ENCODE measurements at regions not wholly inside any gene's neighbourhood (a gene's known extent, or its start where the extent isn't known, plus 50 kb on each side); places are given as distances from the start of the nearest gene placed in this dataset.
"Not testable (repeated sequence)": the region's sequence is repeated elsewhere in the genome, so short reads cannot be mapped to it uniquely, and the experiment has no call there.

GRCh38 chrX:51151734-51152133 is 180.9 kb upstream of the NUDT10 start:
- DNase-seq, result no peak

GRCh38 chrX:51155157-51155556 is 177.5 kb upstream of the NUDT10 start:
- DNase-seq, result no peak

- no peak for DNase-seq
Measured at GRCh38 chrX:51155566-51155965, 177.1 kb upstream of the NUDT10 start.

- DNase-seq, result no peak
Measured at GRCh38 chrX:51158231-51158630, 174.4 kb upstream of the NUDT10 start.

GRCh38 chrX:51159378-51159777 is 173.2 kb upstream of the NUDT10 start:
- DNase-seq, result not testable (repeated sequence)

GRCh38 chrX:51163730-51164129 is 168.9 kb upstream of the NUDT10 start:
- no peak for DNase-seq

GRCh38 chrX:51178356-51178900 is 154.2 kb upstream of the NUDT10 start:
- not testable (repeated sequence) for DNase-seq

GRCh38 chrX:51179805-51180204 is 152.8 kb upstream of the NUDT10 start:
- DNase-seq, result not testable (repeated sequence)

GRCh38 chrX:51182545-51182944 is 150.1 kb upstream of the NUDT10 start:
- no peak for DNase-seq

GRCh38 chrX:51192104-51192503 is 140.5 kb upstream of the NUDT10 start:
- DNase-seq, result no peak

GRCh38 chrX:51215266-51215665 is 117.4 kb upstream of the NUDT10 start:
- DNase-seq, result no peak

- DNase-seq, result no peak
Measured at GRCh38 chrX:51215856-51216255, 116.8 kb upstream of the NUDT10 start.

- DNase-seq, result no peak
Measured at GRCh38 chrX:51242212-51242611, 90.4 kb upstream of the NUDT10 start.

- DNase-seq, result no peak
Measured at GRCh38 chrX:51257490-51257889, 75.1 kb upstream of the NUDT10 start.

GRCh38 chrX:51262271-51262670 is 70.4 kb upstream of the NUDT10 start:
- not testable (repeated sequence) for DNase-seq

GRCh38 chrX:51272638-51273037 is 60.0 kb upstream of the NUDT10 start:
- DNase-seq, result no peak

- DNase-seq, result no peak
Measured at GRCh38 chrX:51281758-51282318, 50.8 kb upstream of the NUDT10 start.

All from SHP77 treated with DMSO at 0.1 percent for 48 hours (cell line).